ENCODE measurements at regions not wholly inside any gene's neighbourhood (a gene's known extent, or its start where the extent isn't known, plus 50 kb on each side); places are given as distances from the start of the nearest gene placed in this dataset.
"Not testable (repeated sequence)": the region's sequence is repeated elsewhere in the genome, so short reads cannot be mapped to it uniquely, and the experiment has no call there.

DNA sequence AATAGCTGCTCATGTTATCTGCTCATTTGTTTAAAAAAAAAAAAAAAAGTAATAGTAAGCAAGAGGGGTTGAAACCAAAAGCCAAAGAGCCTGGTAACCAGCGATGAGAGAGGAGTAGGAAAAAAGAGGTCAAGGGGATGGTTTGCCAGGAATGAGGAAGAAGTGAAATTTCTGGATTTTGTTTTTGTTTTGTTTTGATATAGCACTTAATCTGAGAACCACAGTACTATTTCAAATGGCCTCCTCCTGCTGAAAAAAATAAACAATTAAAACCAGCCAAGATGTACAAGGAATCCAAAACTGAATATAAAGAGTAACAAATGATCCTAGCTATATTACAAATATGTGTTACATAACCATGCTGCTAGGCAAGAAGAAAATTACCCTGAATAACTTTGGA, 213.1 kb downstream of the FGFR2 start:
- no peaks in the 10 kb centered on the region for H3K4me1 Mint-ChIP-seq (ENCODE audit: low read depth)
- peaks cover 1% of the 10 kb centered on the region for H3K9me3 Mint-ChIP-seq
- DNase-seq = no peak
- intact Hi-C loops (cut with micrococcal nuclease) = no loop called here
- no peak overlapping the region for H3K4me3 Mint-ChIP-seq
- H3K36me3 Mint-ChIP-seq (ENCODE audit: low read depth) = no peaks in the 10 kb centered on the region
- no peak overlapping the region for H3K27ac Mint-ChIP-seq
- no peaks in the 10 kb centered on the region for H3K27me3 Mint-ChIP-seq (ENCODE audit: low read depth)
- CTCF ChIA-PET = no interaction called here

DNA sequence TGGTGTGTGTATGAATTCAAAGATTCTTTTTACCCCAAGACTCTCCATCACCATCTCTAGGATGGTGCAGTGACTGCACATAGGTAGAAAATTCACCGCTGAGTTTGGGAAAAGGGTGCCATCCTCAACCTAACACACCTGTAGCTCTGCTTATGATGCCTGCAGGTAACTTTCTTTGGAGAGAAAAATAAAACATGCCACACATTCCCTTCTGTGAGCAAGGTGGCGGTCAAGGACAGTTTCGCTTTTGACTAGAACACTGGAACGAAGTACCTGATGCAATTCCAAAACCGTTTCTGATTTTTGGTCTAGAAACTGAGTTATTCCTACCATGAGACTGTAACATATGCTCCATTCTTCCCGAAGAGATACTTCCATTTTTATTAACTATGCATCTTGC, 205.6 kb downstream of the FGFR2 start:
- CTCF ChIA-PET = no interaction called here

GRCh38 chr10:121393522-121393921, 204.7 kb downstream of the FGFR2 start:
- H3K4me1 Mint-ChIP-seq (ENCODE audit: low read depth) = no peaks in the 10 kb centered on the region
- H3K36me3 Mint-ChIP-seq (ENCODE audit: low read depth) = no peaks in the 10 kb centered on the region
- no peaks in the 10 kb centered on the region for H3K27me3 Mint-ChIP-seq (ENCODE audit: low read depth)
- DNase-seq = no peak
- CTCF ChIA-PET = no interaction called here
- no peaks in the 10 kb centered on the region for H3K9me3 Mint-ChIP-seq
- no peak overlapping the region for H3K27ac Mint-ChIP-seq
- intact Hi-C loops (cut with micrococcal nuclease) = no loop called here
- no peak overlapping the region for H3K4me3 Mint-ChIP-seq

More for the DNA sequence above, 205.6 kb downstream of the FGFR2 start:
- H3K9me3 Mint-ChIP-seq = no peaks in the 10 kb centered on the region
- no peaks in the 10 kb centered on the region for H3K36me3 Mint-ChIP-seq (ENCODE audit: low read depth)
- no peaks in the 10 kb centered on the region for H3K27me3 Mint-ChIP-seq (ENCODE audit: low read depth)
- intact Hi-C loops (cut with micrococcal nuclease) = no loop called here
- no peak overlapping the region for H3K27ac Mint-ChIP-seq
- no peak for DNase-seq
- H3K4me1 Mint-ChIP-seq (ENCODE audit: low read depth) = no peaks in the 10 kb centered on the region
- no peak overlapping the region for H3K4me3 Mint-ChIP-seq

- H3K9me3 Mint-ChIP-seq; CTCF ChIA-PET; intact Hi-C loops (cut with micrococcal nuclease); H3K27ac Mint-ChIP-seq; H3K27me3 Mint-ChIP-seq (ENCODE audit: low read depth); H3K36me3 Mint-ChIP-seq (ENCODE audit: low read depth); DNase-seq; H3K4me3 Mint-ChIP-seq; H3K4me1 Mint-ChIP-seq (ENCODE audit: low read depth): not testable (repeated sequence)
Measured at GRCh38 chr10:121400507-121400906, 197.7 kb downstream of the FGFR2 start.

DNA sequence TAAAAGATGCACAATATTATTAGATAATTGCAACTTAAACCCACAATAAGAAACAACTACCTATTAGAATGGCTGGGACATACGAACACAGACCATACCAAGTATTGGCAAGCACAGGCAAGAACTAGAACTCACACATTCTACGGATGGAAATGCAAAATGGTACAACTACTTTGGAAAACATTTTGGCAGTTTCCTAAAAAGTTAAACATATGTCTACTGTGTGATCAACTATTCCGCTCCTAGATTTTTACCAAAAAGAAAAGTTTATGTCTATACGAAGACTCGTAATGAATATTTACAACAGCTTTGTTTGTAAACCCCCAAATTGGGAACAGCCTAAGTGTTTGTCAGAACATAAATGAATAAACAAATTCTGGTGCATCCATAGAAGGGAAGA, 194.7 kb downstream of the FGFR2 start:
- CTCF ChIA-PET = no interaction called here
- intact Hi-C loops (cut with micrococcal nuclease) = no loop called here
- Mint-ChIP-seq H3K9me3 (no peaks in the 10 kb centered on the region), H3K27me3 (ENCODE audit: low read depth) (no peaks in the 10 kb centered on the region), H3K4me3 (no peak overlapping the region), H3K36me3 (ENCODE audit: low read depth) (no peaks in the 10 kb centered on the region), H3K27ac (no peak overlapping the region), H3K4me1 (ENCODE audit: low read depth) (no peaks in the 10 kb centered on the region)
- DNase-seq = no peak

DNA sequence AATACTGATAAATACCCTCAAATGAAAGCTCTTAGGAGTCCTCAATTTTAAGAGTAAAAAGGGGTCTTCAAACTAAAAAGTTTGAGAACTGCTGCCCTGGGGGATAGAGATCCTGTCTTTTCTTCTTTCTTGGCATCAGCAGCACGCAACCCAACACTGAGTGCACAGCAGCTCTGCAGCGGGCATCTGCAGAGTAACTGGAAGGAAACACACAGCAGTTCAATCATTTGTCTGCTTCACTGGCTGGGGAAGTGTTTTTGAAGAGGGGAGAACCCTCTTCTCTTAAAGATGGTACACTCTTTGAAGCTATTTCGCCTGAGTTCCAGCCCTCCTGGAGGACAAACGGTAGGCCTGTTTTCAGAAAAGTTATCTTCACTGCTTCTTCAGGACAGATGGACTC, 193.6 kb downstream of the FGFR2 start:
- Mint-ChIP-seq H3K36me3 (ENCODE audit: low read depth) (no peaks in the 10 kb centered on the region), H3K27ac (no peak overlapping the region), H3K9me3 (no peaks in the 10 kb centered on the region), H3K27me3 (ENCODE audit: low read depth) (no peaks in the 10 kb centered on the region), H3K4me1 (ENCODE audit: low read depth) (no peaks in the 10 kb centered on the region), H3K4me3 (no peak overlapping the region)
- intact Hi-C loops (cut with micrococcal nuclease) = no loop called here
- no peak for DNase-seq
- CTCF ChIA-PET = no interaction called here

GRCh38 chr10:121405096-121405495, 193.1 kb downstream of the FGFR2 start:
- no peaks in the 10 kb centered on the region for H3K27me3 Mint-ChIP-seq (ENCODE audit: low read depth)
- CTCF ChIA-PET = no interaction called here
- no peak overlapping the region for H3K4me3 Mint-ChIP-seq
- H3K27ac Mint-ChIP-seq = no peak overlapping the region
- intact Hi-C loops (cut with micrococcal nuclease) = no loop called here
- H3K36me3 Mint-ChIP-seq (ENCODE audit: low read depth) = no peaks in the 10 kb centered on the region
- no peaks in the 10 kb centered on the region for H3K4me1 Mint-ChIP-seq (ENCODE audit: low read depth)
- no peak for DNase-seq
- no peaks in the 10 kb centered on the region for H3K9me3 Mint-ChIP-seq

DNA sequence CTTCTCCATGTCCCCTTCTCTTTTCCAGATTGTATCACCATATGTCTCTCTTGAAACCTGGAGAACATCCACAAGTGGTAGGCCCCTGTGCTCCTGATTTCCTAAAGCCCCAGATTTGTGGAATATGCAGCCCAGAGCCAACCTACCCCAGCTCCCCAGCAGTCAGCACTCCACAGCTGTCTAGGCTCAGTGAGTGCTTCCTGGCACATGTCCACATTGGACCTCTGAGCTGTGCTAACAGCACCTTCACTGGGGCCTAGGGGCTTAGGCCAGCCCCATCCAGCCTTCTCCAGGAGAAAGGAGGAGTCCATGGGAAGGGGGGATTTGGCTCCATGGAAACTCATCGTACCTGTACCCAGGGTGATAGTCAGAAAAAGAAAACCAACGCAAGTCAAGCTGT, 192.7 kb downstream of the FGFR2 start:
- no peak for DNase-seq
- Mint-ChIP-seq H3K9me3 (no peaks in the 10 kb centered on the region), H3K4me1 (ENCODE audit: low read depth) (no peaks in the 10 kb centered on the region), H3K4me3 (no peak overlapping the region), H3K27me3 (ENCODE audit: low read depth) (no peaks in the 10 kb centered on the region), H3K27ac (no peak overlapping the region), H3K36me3 (ENCODE audit: low read depth) (no peaks in the 10 kb centered on the region)
- intact Hi-C loops (cut with micrococcal nuclease) = no loop called here
- CTCF ChIA-PET = no interaction called here

DNA sequence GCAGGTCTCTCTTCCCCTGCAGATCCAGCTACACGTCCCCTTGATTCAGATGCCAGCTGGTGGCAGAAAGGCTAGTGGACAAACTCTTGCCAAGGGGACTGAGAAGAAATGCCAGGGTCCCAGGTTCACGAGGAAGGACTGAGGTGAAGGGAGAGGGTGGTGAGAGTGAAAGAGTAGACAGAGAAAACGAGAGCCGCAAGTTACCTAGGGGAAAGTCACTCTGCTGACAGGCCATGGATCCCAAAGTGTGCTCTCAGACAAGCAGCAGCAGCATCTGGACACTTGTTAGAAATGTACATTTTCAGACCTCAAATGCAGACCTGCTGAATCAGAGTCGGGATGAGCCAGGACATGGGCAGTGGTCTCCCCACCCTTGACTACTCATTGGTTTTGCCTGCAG, 192.3 kb downstream of the FGFR2 start:
- CTCF ChIA-PET = no interaction called here
- H3K36me3 Mint-ChIP-seq (ENCODE audit: low read depth) = no peaks in the 10 kb centered on the region
- DNase-seq = no peak
- H3K27ac Mint-ChIP-seq = no peak overlapping the region
- no peak overlapping the region for H3K4me3 Mint-ChIP-seq
- H3K4me1 Mint-ChIP-seq (ENCODE audit: low read depth) = no peaks in the 10 kb centered on the region
- intact Hi-C loops (cut with micrococcal nuclease) = no loop called here
- no peaks in the 10 kb centered on the region for H3K9me3 Mint-ChIP-seq
- H3K27me3 Mint-ChIP-seq (ENCODE audit: low read depth) = no peaks in the 10 kb centered on the region

- Mint-ChIP-seq H3K27me3 (ENCODE audit: low read depth) (no peaks in the 10 kb centered on the region), H3K4me3 (no peak overlapping the region), H3K36me3 (ENCODE audit: low read depth) (no peaks in the 10 kb centered on the region), H3K4me1 (ENCODE audit: low read depth) (no peaks in the 10 kb centered on the region), H3K9me3 (no peaks in the 10 kb centered on the region), H3K27ac (no peak overlapping the region)
- DNase-seq = no peak
- CTCF ChIA-PET = no interaction called here
- intact Hi-C loops (cut with micrococcal nuclease) = no loop called here
Measured at GRCh38 chr10:121406823-121407545, 191.3 kb downstream of the FGFR2 start.

DNA sequence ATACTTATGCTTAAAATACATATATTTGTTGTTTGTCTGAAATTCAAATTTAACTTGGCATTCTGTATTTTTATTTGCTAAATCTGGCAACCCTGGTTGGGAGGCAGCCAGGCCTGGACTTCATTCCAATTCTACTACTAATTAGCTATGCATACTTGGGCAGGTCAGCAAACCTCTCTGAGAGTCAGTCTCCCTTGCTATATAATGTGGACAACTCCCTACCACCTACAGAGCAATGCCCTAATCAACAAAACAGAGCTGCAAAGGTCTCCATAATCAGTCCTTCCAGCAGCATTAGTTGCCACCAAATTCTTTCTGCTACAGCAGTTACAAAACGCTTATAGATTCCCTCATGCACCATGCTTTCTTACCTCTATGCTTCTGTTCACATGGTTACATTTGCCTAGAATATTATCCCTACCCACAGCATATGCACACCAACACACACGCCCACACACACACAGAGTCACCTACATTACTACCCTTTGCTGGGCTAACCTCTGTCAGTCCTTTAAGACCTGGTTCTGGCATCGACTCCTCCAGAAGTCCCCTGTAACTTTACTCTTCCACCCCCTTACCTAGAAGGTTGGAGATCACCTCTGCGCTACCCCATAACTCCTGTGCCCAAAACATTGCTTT, 188.7 kb downstream of the FGFR2 start:
- Mint-ChIP-seq H3K4me1 (ENCODE audit: low read depth) (no peaks in the 10 kb centered on the region), H3K4me3 (no peak overlapping the region), H3K27me3 (ENCODE audit: low read depth) (peaks cover 2% of the 10 kb centered on the region), H3K9me3 (no peaks in the 10 kb centered on the region), H3K36me3 (ENCODE audit: low read depth) (no peaks in the 10 kb centered on the region), H3K27ac (no peak overlapping the region)
- intact Hi-C loops (cut with micrococcal nuclease) = no loop called here
- DNase-seq = no peak
- CTCF ChIA-PET = no interaction called here

- Mint-ChIP-seq H3K27ac (no peak overlapping the region), H3K9me3 (no peaks in the 10 kb centered on the region), H3K4me3 (no peak overlapping the region), H3K27me3 (ENCODE audit: low read depth) (peaks cover 2% of the 10 kb centered on the region), H3K36me3 (ENCODE audit: low read depth) (no peaks in the 10 kb centered on the region), H3K4me1 (ENCODE audit: low read depth) (no peaks in the 10 kb centered on the region)
- DNase-seq = no peak
- CTCF ChIA-PET = no interaction called here
- intact Hi-C loops (cut with micrococcal nuclease) = no loop called here
Measured at GRCh38 chr10:121411004-121411403, 187.2 kb downstream of the FGFR2 start.

DNA sequence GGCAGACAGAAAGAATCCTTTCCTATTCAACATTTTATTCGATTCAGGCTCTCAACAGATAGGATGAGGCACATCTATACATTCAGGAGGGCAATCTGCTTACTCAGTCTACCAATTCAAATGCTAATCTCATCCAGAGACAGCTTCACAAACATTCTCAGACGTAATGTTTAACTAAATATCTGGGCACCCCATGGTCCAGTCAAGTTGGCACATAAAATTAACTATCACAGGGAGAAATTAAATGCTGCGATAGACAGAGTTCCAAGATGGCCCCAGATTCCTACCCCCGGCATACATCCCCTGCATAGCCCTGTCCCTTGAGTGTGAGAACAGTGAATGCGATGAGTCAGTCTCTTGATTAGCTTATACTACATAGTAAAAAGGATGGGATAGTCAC, 184.3 kb downstream of the FGFR2 start:
- intact Hi-C loops (cut with micrococcal nuclease) = no loop called here
- no peak overlapping the region for H3K4me3 Mint-ChIP-seq

More for the DNA sequence above, 184.3 kb downstream of the FGFR2 start:
- peaks cover 2% of the 10 kb centered on the region for H3K9me3 Mint-ChIP-seq
- H3K27ac Mint-ChIP-seq = no peak overlapping the region
- no peak for DNase-seq
- H3K27me3 Mint-ChIP-seq (ENCODE audit: low read depth) = peaks cover 2% of the 10 kb centered on the region
- H3K4me1 Mint-ChIP-seq (ENCODE audit: low read depth) = no peaks in the 10 kb centered on the region
- H3K36me3 Mint-ChIP-seq (ENCODE audit: low read depth) = no peaks in the 10 kb centered on the region
- CTCF ChIA-PET = no interaction called here

Data from activated naive CD4-positive, alpha-beta T cell treated with anti-CD3 and anti-CD28 coated beads for 36 hours (primary cell).